ENCODE measurements at regions not wholly inside any gene's neighbourhood (a gene's known extent, or its start where the extent isn't known, plus 50 kb on each side); places are given as distances from the start of the nearest gene placed in this dataset.
"Not testable (repeated sequence)": the region's sequence is repeated elsewhere in the genome, so short reads cannot be mapped to it uniquely, and the experiment has no call there.

DNA sequence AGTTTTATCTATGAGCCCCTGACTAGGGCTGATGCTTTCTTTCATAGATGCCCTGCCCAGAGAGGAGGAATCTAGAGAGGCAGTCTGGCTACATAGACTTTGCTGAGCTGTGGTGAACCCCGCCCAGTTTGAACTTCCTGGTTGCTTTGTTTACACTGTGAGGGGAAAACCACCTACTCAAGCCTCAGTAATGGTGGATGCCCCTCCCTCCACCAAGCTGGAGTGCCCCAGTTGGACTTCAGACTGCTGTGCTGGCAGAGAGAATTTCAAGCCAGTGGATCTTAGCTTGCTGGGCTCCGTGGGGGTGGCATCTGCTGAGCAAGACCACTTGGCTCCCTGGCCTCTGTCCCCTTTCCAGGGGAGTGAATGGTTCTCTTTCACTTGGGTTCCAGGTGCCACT is 792.3 kb upstream of the MANEA start (continued):
- TF ChIP-seq HNF4A (CRISPR knock-in tag; IDR thresholded peaks at IDR 0.05) (peak; percentile 58), ZGPAT (CRISPR knock-in tag; IDR thresholded peaks at IDR 0.05) (peak; percentile 25; the same call in 1 of the 2 replicates), KAT8 (CRISPR knock-in tag; IDR thresholded peaks at IDR 0.05) (peak; percentile 35; the same call in 1 of the 2 replicates), ELF1 (CRISPR knock-in tag; IDR thresholded peaks at IDR 0.05) (peak; percentile 81), GABPA (CRISPR knock-in tag; IDR thresholded peaks at IDR 0.05; ENCODE audit: low read depth) (0 out of 2 replicates have a peak, but pooled peaks have one; percentile 36)
- TF ChIP-seq, protein P1, sequence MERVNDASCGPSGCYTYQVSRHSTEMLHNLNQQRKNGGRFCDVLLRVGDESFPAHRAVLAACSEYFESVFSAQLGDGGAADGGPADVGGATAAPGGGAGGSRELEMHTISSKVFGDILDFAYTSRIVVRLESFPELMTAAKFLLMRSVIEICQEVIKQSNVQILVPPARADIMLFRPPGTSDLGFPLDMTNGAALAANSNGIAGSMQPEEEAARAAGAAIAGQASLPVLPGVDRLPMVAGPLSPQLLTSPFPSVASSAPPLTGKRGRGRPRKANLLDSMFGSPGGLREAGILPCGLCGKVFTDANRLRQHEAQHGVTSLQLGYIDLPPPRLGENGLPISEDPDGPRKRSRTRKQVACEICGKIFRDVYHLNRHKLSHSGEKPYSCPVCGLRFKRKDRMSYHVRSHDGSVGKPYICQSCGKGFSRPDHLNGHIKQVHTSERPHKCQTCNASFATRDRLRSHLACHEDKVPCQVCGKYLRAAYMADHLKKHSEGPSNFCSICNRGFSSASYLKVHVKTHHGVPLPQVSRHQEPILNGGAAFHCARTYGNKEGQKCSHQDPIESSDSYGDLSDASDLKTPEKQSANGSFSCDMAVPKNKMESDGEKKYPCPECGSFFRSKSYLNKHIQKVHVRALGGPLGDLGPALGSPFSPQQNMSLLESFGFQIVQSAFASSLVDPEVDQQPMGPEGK (CRISPR knock-in tag; IDR thresholded peaks at IDR 0.05): peak; percentile 37; the same call in 1 of the 2 replicates
- TF ChIP-seq, protein P2, sequence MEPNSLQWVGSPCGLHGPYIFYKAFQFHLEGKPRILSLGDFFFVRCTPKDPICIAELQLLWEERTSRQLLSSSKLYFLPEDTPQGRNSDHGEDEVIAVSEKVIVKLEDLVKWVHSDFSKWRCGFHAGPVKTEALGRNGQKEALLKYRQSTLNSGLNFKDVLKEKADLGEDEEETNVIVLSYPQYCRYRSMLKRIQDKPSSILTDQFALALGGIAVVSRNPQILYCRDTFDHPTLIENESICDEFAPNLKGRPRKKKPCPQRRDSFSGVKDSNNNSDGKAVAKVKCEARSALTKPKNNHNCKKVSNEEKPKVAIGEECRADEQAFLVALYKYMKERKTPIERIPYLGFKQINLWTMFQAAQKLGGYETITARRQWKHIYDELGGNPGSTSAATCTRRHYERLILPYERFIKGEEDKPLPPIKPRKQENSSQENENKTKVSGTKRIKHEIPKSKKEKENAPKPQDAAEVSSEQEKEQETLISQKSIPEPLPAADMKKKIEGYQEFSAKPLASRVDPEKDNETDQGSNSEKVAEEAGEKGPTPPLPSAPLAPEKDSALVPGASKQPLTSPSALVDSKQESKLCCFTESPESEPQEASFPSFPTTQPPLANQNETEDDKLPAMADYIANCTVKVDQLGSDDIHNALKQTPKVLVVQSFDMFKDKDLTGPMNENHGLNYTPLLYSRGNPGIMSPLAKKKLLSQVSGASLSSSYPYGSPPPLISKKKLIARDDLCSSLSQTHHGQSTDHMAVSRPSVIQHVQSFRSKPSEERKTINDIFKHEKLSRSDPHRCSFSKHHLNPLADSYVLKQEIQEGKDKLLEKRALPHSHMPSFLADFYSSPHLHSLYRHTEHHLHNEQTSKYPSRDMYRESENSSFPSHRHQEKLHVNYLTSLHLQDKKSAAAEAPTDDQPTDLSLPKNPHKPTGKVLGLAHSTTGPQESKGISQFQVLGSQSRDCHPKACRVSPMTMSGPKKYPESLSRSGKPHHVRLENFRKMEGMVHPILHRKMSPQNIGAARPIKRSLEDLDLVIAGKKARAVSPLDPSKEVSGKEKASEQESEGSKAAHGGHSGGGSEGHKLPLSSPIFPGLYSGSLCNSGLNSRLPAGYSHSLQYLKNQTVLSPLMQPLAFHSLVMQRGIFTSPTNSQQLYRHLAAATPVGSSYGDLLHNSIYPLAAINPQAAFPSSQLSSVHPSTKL (CRISPR knock-in tag; IDR thresholded peaks at IDR 0.05): peak; percentile 48
- TF ChIP-seq GABPA (IDR thresholded peaks at IDR 0.05; ENCODE audit: low read depth, low read length): not testable (repeated sequence)

Data from HepG2 (cell line).